Esophagus muscularis mucosa (tissue), 4 donors: ENCODE measurements at regions not wholly inside any gene's neighbourhood (a gene's known extent, or its start where the extent isn't known, plus 50 kb on each side); places are given as distances from the start of the nearest gene placed in this dataset.

Experiments
- DNase-seq: peaks from one replicate; pipeline ENCODE4 v3.0.0-alpha.2; 2017; ENCODE audit errors: extremely low spot score
- H3K27ac ChIP-seq, 4 donors: fragments of 200-600 bp; sonication (generic); replicated peaks in 1 of 4; 1 replicate in 3 of 4; 2 replicates in 1 of 4; pipeline ENCODE4 v1.5.1; 2016 to 2019; ENCODE audit warnings: mild to moderate bottlenecking in 1 of 4
- H3K27me3 ChIP-seq, 4 donors: fragments of 200-600 bp; sonication (generic); one replicate each; pipeline versions ENCODE4 v1.5.1 to v1.6.0; 2016 to 2019
- H3K36me3 ChIP-seq, 4 donors: fragments of 200-600 bp; sonication (generic); one replicate each; pipeline ENCODE4 v1.5.1; 2016 to 2019
- H3K4me1 ChIP-seq, 4 donors: fragments of 200-600 bp; sonication (generic); one replicate each; pipeline ENCODE4 v1.5.1; 2016 to 2019
- H3K4me3 ChIP-seq, 4 donors: fragments of 200-600 bp; sonication (generic); 1 replicate in 2 of 4; 2 replicates in 2 of 4; pipeline ENCODE4 v1.5.1; 2016 to 2019; ENCODE audit warnings: mild to moderate bottlenecking in 4 of 4, moderate library complexity in 1 of 4
- H3K9me3 ChIP-seq, 4 donors: fragments of 200-600 bp; sonication (generic); 1 replicate in 3 of 4; 2 replicates in 1 of 4; pipeline ENCODE4 v1.5.1; 2016 to 2019
- EP300 ChIP-seq: sonication (generic); formaldehyde crosslinking; IDR thresholded peaks from one replicate; pipeline ENCODE4 v1.6.1; 2017; ENCODE audit warnings: antibody characterized with exemption
- POLR2A ChIP-seq: fragments of 450-650 bp; IDR thresholded peaks from one replicate; pipeline ENCODE4 v1.6.1; 2017; ENCODE audit warnings: antibody characterized with exemption, moderate library complexity, mild to moderate bottlenecking, low read depth
- POLR2AphosphoS5 ChIP-seq, 2 donors: sonication (generic); formaldehyde crosslinking; IDR thresholded peaks; one replicate each; pipeline ENCODE4 v1.6.1; 2017; ENCODE audit warnings: antibody characterized with exemption in 2 of 2
- WGBS: methylation state at CpG from one replicate; pipeline ENCODE4 v1.1.5; 2018; 5-methylcytosine and 5-hydroxymethylcytosine counted together
- intact Hi-C: fragments of 100-400 bp; cut with DNase I; formaldehyde crosslinking; loops from one replicate; pipeline ENCODE4 v1.15.1; 2023
- TF ChIP-seq, protein P1 (sequence below), 3 experiments: fragments of 200-600 bp in 2 of 3; fragments of 450-650 bp in 1 of 3; sonication (generic) in 2 of 3; IDR thresholded peaks; one replicate each; pipeline ENCODE4 v1.5.1; 2017 to 2019; ENCODE audit warnings: antibody characterized with exemption in 3 of 3, mild to moderate bottlenecking in 2 of 3, moderate library complexity in 1 of 3

DNA sequence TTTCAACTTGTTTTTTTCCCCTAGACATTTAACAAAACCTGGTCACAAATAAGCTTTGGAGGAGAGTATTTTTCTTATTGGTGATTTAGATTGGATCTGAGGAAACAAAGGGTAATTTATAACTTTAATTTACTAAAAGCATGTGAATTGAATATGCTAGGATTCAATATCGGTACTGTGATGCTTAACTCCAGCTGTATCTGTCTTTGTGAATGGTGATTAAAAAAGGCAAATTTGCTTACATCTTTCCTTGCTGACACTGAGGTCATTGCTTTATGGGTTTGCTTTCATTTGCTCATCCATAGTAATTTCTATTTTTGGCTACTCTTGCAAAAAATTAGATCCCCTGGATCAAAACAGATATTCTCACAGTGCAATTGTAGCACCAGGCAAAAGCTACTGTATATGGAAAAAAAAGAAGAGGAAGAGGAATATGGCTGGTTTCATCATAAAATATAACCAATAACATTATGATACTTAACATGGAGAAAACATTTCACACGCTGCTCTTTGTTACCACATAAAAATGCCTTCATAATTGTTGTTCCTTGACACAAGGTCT, 832.0 kb upstream of the ZEB2 start:
- Histone ChIP-seq H3K9me3 (no peaks in the 10 kb centered on the region), H3K4me1 (no peaks in the 10 kb centered on the region), H3K27me3 (no peaks in the 10 kb centered on the region), H3K4me3 (no peak overlapping the region), H3K27ac (no peak overlapping the region), H3K36me3 (no peaks in the 10 kb centered on the region)
- 75% methylated on average over 2 of the region's 2 CpGs for WGBS
- TF ChIP-seq EP300 (no peak), POLR2AphosphoS5 (IDR thresholded peaks at IDR 0.05) (no peak), POLR2A (no peak)
- TF ChIP-seq, protein P1, sequence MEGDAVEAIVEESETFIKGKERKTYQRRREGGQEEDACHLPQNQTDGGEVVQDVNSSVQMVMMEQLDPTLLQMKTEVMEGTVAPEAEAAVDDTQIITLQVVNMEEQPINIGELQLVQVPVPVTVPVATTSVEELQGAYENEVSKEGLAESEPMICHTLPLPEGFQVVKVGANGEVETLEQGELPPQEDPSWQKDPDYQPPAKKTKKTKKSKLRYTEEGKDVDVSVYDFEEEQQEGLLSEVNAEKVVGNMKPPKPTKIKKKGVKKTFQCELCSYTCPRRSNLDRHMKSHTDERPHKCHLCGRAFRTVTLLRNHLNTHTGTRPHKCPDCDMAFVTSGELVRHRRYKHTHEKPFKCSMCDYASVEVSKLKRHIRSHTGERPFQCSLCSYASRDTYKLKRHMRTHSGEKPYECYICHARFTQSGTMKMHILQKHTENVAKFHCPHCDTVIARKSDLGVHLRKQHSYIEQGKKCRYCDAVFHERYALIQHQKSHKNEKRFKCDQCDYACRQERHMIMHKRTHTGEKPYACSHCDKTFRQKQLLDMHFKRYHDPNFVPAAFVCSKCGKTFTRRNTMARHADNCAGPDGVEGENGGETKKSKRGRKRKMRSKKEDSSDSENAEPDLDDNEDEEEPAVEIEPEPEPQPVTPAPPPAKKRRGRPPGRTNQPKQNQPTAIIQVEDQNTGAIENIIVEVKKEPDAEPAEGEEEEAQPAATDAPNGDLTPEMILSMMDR (IDR thresholded peaks at IDR 0.05) = no peak
- no peak for DNase-seq
- intact Hi-C loops = no loop called here

- no peaks in the 10 kb centered on the region for H3K36me3 ChIP-seq
- H3K27ac ChIP-seq = no peak overlapping the region
- 69% methylated on average over 3 of the region's 3 CpGs for WGBS
- H3K27me3 ChIP-seq = no peaks in the 10 kb centered on the region
- no peak overlapping the region for H3K4me3 ChIP-seq
- no peaks in the 10 kb centered on the region for H3K9me3 ChIP-seq
- TF ChIP-seq EP300 = no peak
- TF ChIP-seq, protein P1 (IDR thresholded peaks at IDR 0.05) = no peak
- no peak for TF ChIP-seq POLR2AphosphoS5 (IDR thresholded peaks at IDR 0.05)
- TF ChIP-seq POLR2A = no peak
- DNase-seq = no peak
- H3K4me1 ChIP-seq = no peaks in the 10 kb centered on the region
- intact Hi-C loops = no loop called here
These were observed 830.1 kb upstream of the ZEB2 start for GRCh38 chr2:145350011-145350410.

GRCh38 chr2:145344076-145344724, 824.3 kb upstream of the ZEB2 start:
- no peak for TF ChIP-seq POLR2A
- TF ChIP-seq, protein P1 (IDR thresholded peaks at IDR 0.05) = no peak
- TF ChIP-seq POLR2AphosphoS5 (IDR thresholded peaks at IDR 0.05) = no peak
- TF ChIP-seq EP300 = no peak
- no peak for DNase-seq
- Histone ChIP-seq H3K4me1 (no peaks in the 10 kb centered on the region), H3K27me3 (no peaks in the 10 kb centered on the region), H3K36me3 (no peaks in the 10 kb centered on the region), H3K27ac (no peak overlapping the region), H3K9me3 (no peaks in the 10 kb centered on the region), H3K4me3 (no peak overlapping the region)
- intact Hi-C loops = no loop called here

DNA sequence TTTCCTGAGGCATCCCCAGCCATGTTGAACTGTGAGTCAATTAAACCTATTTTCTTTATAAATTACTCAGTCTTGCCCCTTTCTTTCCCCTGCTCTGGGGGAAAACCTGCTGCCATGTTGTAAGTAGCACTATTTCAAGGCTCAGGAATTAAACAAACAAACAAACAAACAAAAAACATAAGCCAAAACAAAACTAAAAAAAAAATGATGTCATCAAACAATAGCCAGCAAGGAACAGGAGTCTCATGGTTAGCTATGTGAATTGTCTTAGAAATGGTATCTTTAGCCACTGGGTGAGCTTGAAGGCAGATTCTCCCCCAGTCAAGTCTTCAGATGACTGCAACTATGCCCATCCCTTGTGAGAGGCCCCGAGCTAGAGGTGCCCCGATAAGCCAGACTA, 823.4 kb upstream of the ZEB2 start:
- no peaks in the 10 kb centered on the region for H3K27me3 ChIP-seq
- WGBS = 44% methylated on average over 2 of the region's 2 CpGs
- H3K9me3 ChIP-seq = no peaks in the 10 kb centered on the region
- no peak overlapping the region for H3K4me3 ChIP-seq
- TF ChIP-seq EP300 (no peak), POLR2A (no peak), POLR2AphosphoS5 (IDR thresholded peaks at IDR 0.05) (no peak)
- TF ChIP-seq, protein P1 (IDR thresholded peaks at IDR 0.05) = no peak
- H3K27ac ChIP-seq = no peak overlapping the region
- DNase-seq = no peak
- H3K4me1 ChIP-seq = no peaks in the 10 kb centered on the region
- intact Hi-C loops = no loop called here
- H3K36me3 ChIP-seq = no peaks in the 10 kb centered on the region

GRCh38 chr2:145341536-145341935, 821.6 kb upstream of the ZEB2 start:
- Histone ChIP-seq H3K27ac (no peak overlapping the region), H3K9me3 (no peaks in the 10 kb centered on the region), H3K4me1 (no peaks in the 10 kb centered on the region), H3K36me3 (no peaks in the 10 kb centered on the region), H3K4me3 (no peak overlapping the region), H3K27me3 (no peaks in the 10 kb centered on the region)
- DNase-seq = no peak
- WGBS = 87% methylated on average over 2 of the region's 2 CpGs
- no peak for TF ChIP-seq POLR2AphosphoS5 (IDR thresholded peaks at IDR 0.05)
- TF ChIP-seq POLR2A = no peak
- TF ChIP-seq, protein P1 (IDR thresholded peaks at IDR 0.05) = no peak
- no peak for TF ChIP-seq EP300
- intact Hi-C loops = no loop called here
